GM18867 (cell line): ENCODE measurements at regions not wholly inside any gene's neighbourhood (a gene's known extent, or its start where the extent isn't known, plus 50 kb on each side); places are given as distances from the start of the nearest gene placed in this dataset.

ENCODE experiments used
- ATAC-seq: cut with Tn5 transposase; IDR thresholded peaks from one replicate; pipeline ENCODE4 v1.9.1; 2021; ENCODE audit warnings: mild to moderate bottlenecking, moderate library complexity; ENCODE audit not compliant: unreplicated experiment

DNA sequence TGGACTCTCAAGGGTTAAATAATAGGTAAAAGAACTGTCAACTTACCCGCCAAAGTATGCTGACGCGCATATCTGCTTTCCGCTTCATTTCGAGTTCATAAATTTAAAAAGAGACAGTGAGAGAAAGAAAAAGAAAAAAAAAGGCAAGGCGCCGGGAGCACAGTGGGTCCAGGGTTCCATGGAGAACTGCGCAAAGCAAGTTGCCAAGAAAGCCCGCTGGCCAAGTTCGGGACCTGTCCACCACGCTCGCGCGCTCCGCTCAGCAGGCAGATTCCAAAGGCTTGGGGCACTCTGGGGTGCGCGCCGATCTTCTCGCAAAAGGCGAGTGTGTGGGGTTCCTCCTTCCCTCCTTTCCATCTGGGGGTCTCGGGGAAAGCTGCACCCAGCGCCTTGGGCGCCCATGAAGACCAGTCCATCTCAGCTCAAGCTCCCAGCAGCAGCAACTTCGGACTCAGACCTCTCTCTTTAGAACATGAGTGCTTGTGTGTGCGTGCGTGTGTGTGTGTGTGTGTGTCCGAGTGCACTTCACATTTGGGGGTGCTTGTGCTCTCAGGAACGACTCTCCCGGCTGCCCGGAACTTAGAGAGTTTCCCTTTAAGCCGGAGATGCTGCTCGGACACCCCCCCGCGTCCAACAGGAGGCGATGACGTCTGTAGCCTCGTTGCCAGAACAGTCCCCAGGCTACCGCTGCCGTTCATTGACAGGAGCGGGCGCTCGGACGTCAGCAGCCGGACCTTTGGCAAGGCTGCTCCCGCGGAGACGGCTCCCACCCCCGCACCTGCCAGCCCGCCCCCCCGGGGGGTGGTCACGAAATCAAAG is 180.0 kb downstream of the TBXT start:
- no peak for ATAC-seq

- no peak for ATAC-seq
These were observed 180.7 kb downstream of the TBXT start for GRCh38 chr6:165986914-165987482.

GRCh38 chr6:165986311-165986913 is 181.2 kb downstream of the TBXT start:
- no peak for ATAC-seq

- ATAC-seq, result no peak
These were observed 181.8 kb downstream of the TBXT start for GRCh38 chr6:165985806-165986299.

GRCh38 chr6:165985281-165985805 is 182.3 kb downstream of the TBXT start:
- ATAC-seq, result no peak

- no peak for ATAC-seq
These were observed 182.8 kb downstream of the TBXT start for GRCh38 chr6:165984729-165985275.

DNA sequence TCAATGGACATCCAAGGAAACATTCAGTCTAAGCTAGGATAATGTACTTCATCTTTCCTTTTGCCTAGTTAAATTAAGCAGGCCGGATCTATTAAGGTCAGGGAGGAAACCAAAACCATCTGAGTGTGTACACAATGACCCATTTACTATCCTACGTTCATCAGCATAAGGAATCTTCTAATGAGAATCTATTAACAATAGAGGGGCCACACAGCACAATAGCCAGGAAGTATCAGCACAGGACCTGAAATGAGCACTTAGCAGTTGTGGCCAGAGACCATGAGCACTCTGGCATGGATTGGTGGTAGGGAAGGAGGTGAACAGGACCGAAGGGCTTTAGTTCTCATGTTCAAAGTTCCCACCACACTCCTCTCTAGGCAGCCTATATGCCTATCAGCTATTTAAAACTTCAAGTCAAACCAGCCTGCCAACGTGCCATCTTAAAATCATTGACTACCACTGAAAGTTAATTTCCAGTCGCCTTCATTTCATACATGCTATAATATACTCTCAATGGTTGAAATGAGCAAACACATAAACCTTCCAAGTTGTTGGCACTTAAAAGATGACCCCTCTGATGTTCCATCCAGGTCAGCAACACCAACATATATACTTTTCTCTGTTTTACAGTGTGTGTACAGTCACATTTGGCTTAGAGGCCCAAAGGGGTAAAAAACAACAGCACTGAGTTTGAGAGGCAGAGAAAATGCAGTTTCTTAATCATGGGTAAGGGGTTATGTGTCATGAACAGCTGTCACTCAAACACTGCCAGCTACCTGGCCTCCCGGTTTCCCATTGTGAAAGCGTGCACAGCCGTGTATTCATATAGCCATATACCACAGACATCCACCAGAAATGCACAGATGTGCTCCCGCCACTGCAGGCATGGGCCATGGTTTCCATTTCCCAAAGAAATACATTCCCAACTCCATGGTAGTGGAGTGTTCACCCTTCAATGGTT is 184.3 kb downstream of the TBXT start:
- no peak for ATAC-seq

GRCh38 chr6:165978476-165978875 is 189.2 kb downstream of the TBXT start:
- no peak for ATAC-seq

GRCh38 chr6:165976684-165977083 is 191.0 kb downstream of the TBXT start:
- no peak for ATAC-seq

DNA sequence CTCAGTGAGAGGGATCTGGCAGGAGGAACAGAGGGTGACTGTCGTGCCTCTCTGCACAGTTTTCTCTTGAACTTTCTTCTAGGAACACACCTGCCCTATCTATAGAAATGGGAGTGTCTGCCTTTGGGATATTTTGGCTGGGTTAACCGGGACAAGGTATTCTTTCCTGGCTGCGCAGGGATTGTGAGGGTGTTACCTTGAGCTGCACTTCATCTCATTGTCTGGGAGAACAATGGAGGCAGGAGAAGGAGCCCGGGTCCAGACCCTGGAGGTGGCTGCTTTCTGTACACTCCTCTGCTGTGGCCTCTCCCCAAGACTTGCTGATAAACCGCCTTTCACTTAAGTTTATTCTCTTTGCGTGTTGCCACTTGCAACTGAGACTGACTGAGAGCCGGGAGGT is 192.8 kb downstream of the TBXT start:
- ATAC-seq, result no peak

GRCh38 chr6:165973473-165973872 is 194.2 kb downstream of the TBXT start:
- no peak for ATAC-seq

- no peak for ATAC-seq
These were observed 195.4 kb downstream of the TBXT start for GRCh38 chr6:165972139-165972802.

DNA sequence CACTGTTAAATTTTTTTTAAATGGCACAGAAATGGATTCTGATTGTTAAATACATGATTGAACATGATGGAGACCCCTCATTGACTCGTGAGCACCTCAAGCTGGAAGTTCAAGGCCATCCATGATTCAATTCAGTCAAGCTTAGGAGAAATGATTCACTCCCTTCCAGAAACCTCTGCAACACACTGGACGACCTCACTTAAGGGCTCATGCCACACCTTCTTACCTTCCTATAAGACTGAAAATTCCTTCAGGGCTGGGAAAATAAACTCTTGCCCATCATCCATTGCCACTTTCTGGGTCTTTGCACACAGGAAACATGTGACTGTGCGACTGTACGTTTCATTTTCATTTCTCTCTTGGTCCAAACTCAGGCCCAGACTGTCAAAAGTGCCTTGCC is 196.4 kb downstream of the TBXT start:
- ATAC-seq, result no peak

GRCh38 chr6:165970001-165970400 is 197.7 kb downstream of the TBXT start:
- no peak for ATAC-seq

DNA sequence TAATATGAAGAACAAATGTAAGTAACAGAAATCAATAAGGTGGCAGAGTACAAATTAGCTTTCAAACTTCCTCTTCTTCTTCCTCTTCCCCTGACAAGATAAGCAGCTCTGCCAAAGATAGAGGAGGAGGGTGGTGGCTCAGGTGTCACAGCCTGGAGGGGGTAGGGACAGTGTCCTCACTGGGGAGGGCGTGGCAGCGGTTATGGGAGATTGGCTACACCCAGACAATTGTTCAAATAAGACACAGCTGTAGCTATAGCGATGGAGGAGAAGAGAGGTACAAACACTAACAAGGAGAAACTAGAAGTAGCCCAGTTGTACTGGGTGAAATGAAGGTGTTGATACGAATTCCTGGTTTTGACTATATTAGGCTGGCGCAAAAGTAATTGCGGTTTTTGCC is 198.5 kb downstream of the TBXT start:
- ATAC-seq, result no peak

DNA sequence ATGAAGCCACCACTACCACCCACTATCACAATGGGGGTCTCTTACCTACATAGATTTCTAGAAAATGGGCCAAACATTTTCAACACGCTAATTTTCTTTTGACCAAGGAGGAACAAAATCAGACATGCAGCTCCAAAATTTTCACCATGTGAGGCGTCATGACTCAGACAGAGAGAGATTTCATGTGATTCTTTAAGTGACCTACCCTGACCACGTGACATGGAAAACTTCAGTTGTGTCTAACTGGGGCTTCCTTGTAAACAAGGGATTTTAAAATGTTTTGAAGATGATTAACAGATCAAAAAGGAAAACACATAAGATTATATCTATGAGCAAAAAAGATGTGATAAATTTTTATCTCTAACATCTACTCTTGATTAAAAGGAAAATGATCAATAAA is 199.2 kb downstream of the TBXT start:
- no peak for ATAC-seq

GRCh38 chr6:165967810-165968407 is 199.7 kb downstream of the TBXT start:
- peak; percentile 80 for ATAC-seq

DNA sequence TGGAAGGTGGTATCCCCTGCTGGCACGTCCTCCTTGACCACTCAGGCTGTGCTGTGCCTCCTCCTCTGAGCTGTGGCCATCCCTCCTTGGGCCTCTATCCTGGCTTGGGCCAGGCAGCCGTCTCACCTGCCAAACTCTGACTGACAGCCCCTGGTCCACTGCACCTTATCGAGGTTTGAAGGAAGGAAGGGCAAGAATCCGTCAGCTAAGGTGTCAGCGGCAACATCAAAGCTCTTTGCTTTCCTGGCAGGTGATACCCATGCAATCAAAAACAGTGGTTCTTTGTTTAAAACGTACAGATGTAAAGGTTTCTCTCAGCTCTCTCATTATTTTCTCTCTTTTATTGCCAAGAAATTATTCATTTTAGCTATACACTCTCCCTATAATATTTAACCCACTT is 203.9 kb downstream of the TBXT start:
- no peak for ATAC-seq

DNA sequence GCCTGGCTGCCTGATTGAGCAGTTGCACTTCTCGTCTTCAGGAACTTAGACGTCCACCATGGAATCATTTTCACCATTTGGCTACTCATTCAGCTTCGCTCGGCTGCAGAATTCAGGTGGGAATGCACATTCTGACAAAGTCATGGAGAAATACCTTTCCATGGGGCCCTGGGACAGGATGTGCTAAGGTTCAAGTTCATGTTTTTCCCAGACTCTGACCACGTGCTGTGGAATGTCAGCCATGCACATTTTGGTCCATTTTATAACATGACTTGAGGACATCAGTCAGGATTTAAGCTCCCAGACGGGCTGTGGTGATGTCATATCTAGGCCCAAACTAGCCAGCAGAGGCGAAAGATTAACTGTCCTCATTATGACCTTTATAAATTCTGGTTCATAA is 205.3 kb downstream of the TBXT start:
- no peak for ATAC-seq
